Spleen (tissue), 7 donors: ENCODE measurements at regions not wholly inside any gene's neighbourhood (a gene's known extent, or its start where the extent isn't known, plus 50 kb on each side); places are given as distances from the start of the nearest gene placed in this dataset.

Experiments
- POLR2A ChIP-seq, 3 donors: fragments of 450-650 bp; IDR thresholded peaks; one replicate each; pipeline ENCODE4 v1.5.1; 2017; ENCODE audit warnings: antibody characterized with exemption in 3 of 3, mild to moderate bottlenecking in 1 of 3
- TF ChIP-seq, protein P1 (sequence below), 11 experiments: fragments of 200-600 bp in 7 of 11; fragments of 450-650 bp in 4 of 11; sonication (generic) in 4 of 11; IDR thresholded peaks in 8 of 11; conservative IDR thresholded peaks in 3 of 11; 1 replicate in 7 of 11; 2 replicates in 4 of 11; pipeline versions ENCODE4 v1.4.0 to v1.8.0; 2016 to 2021; ENCODE audit warnings: antibody characterized with exemption in 11 of 11, inconsistent platforms in 4 of 11, mild to moderate bottlenecking in 1 of 11
- donor health status: DM: no; HTN: no; CAD: no; lungs with moderate emphysema.
- donor health status: DM: no; HTN: no; CAD: no.
- donor health status: DM: no; HTN: no; CAD: no.

DNA sequence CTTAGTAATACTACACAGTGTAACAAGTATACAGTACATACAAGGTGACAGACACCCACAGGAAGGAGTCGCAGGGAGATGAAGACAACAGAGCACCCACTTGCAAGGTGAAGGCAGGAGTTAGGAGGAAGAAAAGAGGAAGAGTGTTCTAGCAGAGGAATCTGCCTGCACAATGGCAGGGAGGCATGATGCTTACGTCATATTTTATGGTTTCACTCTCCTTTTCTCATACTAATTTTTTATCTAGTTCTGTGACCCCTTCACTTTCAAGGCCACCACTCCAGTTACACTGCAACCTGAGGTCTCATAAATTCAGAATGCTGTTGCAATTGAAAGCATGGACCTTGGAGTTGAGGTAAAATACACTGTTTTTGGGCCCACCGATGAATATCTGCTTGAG lies 331.7 kb downstream of the MEIS1 start:
- TF ChIP-seq, protein P1, sequence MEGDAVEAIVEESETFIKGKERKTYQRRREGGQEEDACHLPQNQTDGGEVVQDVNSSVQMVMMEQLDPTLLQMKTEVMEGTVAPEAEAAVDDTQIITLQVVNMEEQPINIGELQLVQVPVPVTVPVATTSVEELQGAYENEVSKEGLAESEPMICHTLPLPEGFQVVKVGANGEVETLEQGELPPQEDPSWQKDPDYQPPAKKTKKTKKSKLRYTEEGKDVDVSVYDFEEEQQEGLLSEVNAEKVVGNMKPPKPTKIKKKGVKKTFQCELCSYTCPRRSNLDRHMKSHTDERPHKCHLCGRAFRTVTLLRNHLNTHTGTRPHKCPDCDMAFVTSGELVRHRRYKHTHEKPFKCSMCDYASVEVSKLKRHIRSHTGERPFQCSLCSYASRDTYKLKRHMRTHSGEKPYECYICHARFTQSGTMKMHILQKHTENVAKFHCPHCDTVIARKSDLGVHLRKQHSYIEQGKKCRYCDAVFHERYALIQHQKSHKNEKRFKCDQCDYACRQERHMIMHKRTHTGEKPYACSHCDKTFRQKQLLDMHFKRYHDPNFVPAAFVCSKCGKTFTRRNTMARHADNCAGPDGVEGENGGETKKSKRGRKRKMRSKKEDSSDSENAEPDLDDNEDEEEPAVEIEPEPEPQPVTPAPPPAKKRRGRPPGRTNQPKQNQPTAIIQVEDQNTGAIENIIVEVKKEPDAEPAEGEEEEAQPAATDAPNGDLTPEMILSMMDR (IDR thresholded peaks at IDR 0.05 in 8 of 11, conservative IDR thresholded peaks at IDR 0.05 in 3 of 11) = no peak
- no peak for TF ChIP-seq POLR2A (IDR thresholded peaks at IDR 0.05)
